ENCODE measurements at regions not wholly inside any gene's neighbourhood (a gene's known extent, or its start where the extent isn't known, plus 50 kb on each side); places are given as distances from the start of the nearest gene placed in this dataset.
A peak's percentile ranks its signal among the peaks of the same experiment; 100 is the strongest.

- H3K36me3 ChIP-seq (replicated peaks in 1 of 2; ENCODE audit: control extremely low read depth in 1 of 2, control insufficient read depth in 1 of 2, extremely low read depth in 1 of 2, insufficient read depth in 2 of 2, low read length in 1 of 2), result no peaks in the 10 kb centered on the region
- ChIA-PET POLR2A (no interaction called here), CTCF (no interaction called here)
- Mint-ChIP-seq H3K27ac (no peak overlapping the region), H3K9me3 (ENCODE audit: insufficient read depth) (no peaks in the 10 kb centered on the region), H3K27me3 (peaks cover 10% of the 10 kb centered on the region), H3K4me1 (peaks cover 11% of the 10 kb centered on the region), H3K4me3 (no peak overlapping the region)
- no peaks in the 10 kb centered on the region for H3K79me2 ChIP-seq (ENCODE audit: control insufficient read depth, insufficient read depth, low read length)
- no peak for TF ChIP-seq CTCF (IDR thresholded peaks at IDR 0.05)
- no peak for TF ChIP-seq EZH2 (IDR thresholded peaks at IDR 0.05; ENCODE audit: borderline replicate concordance, insufficient read depth, low read depth, low read length, poor library complexity, severe bottlenecking)
- no peak overlapping the region for H2AFZ ChIP-seq (ENCODE audit: insufficient read depth, low read depth, low read length, poor library complexity, severe bottlenecking)
- no peak overlapping the region for H3K4me3 ChIP-seq (ENCODE audit: control extremely low read depth in 1 of 5, extremely low read depth in 1 of 5, insufficient read depth in 1 of 5, low read depth in 2 of 5, low read length in 4 of 5)
- ATAC-seq (ENCODE audit: low read depth) (no peak), DNase-seq (no peak)
- no peaks in the 10 kb centered on the region for H4K20me1 ChIP-seq (ENCODE audit: control insufficient read depth, insufficient read depth, low read length, poor library complexity, severe bottlenecking)
- no peak overlapping the region for H3K27ac ChIP-seq (ENCODE audit: low read length in 2 of 2)
- no peaks in the 10 kb centered on the region for H3K9me3 ChIP-seq (ENCODE audit: control extremely low read depth in 1 of 3, control insufficient read depth in 2 of 3, insufficient read depth in 1 of 3, low read length in 2 of 3)
- no peak overlapping the region for H3K4me2 ChIP-seq (replicated peaks; ENCODE audit: low read depth, low read length, poor library complexity, severe bottlenecking)
- H3K9ac ChIP-seq (ENCODE audit: low read length), result no peak overlapping the region
- WGBS (ENCODE audit: insufficient coverage), result 100% methylated on average over 1 of the region's 3 CpGs
- H3K27me3 ChIP-seq (replicated peaks in 1 of 4; ENCODE audit: control extremely low read depth in 1 of 4, control insufficient read depth in 3 of 4, insufficient read depth in 4 of 4, low read length in 3 of 4), result peaks cover 0 to 5% (median 0%) of the 10 kb centered on the region in 4 experiments
- intact Hi-C loops (cut with micrococcal nuclease), result no loop called here
- peaks cover 6 to 9% of the 10 kb centered on the region in 2 donors for H3K4me1 ChIP-seq (ENCODE audit: control insufficient read depth in 2 of 2, insufficient read depth in 2 of 2, low read length in 2 of 2)
These were observed 184.6 kb upstream of the PRDM1 start for GRCh38 chr6:105901583-105901982.

- Histone ChIP-seq H3K9me3 (ENCODE audit: control extremely low read depth in 1 of 3, control insufficient read depth in 2 of 3, insufficient read depth in 1 of 3, low read length in 2 of 3) (no peaks in the 10 kb centered on the region), H3K27ac (ENCODE audit: low read length in 2 of 2) (no peak overlapping the region), H3K79me2 (ENCODE audit: control insufficient read depth, insufficient read depth, low read length) (no peaks in the 10 kb centered on the region), H3K4me1 (ENCODE audit: control insufficient read depth in 2 of 2, insufficient read depth in 2 of 2, low read length in 2 of 2) (peaks cover 10 to 13% of the 10 kb centered on the region in 2 donors), H3K4me2 (replicated peaks; ENCODE audit: low read depth, low read length, poor library complexity, severe bottlenecking) (peak overlapping the region; percentile 56), H2AFZ (ENCODE audit: insufficient read depth, low read depth, low read length, poor library complexity, severe bottlenecking) (peak overlapping the region; percentile 67), H3K36me3 (replicated peaks in 1 of 2; ENCODE audit: control extremely low read depth in 1 of 2, control insufficient read depth in 1 of 2, extremely low read depth in 1 of 2, insufficient read depth in 2 of 2, low read length in 1 of 2) (no peaks in the 10 kb centered on the region), H3K4me3 (ENCODE audit: control extremely low read depth in 1 of 5, extremely low read depth in 1 of 5, insufficient read depth in 1 of 5, low read depth in 2 of 5, low read length in 4 of 5) (peak overlapping the region in 3 of 5 experiments; percentile 24 to 52 (median 24)), H4K20me1 (ENCODE audit: control insufficient read depth, insufficient read depth, low read length, poor library complexity, severe bottlenecking) (no peaks in the 10 kb centered on the region), H3K9ac (ENCODE audit: low read length) (peak overlapping the region; percentile 41), H3K27me3 (replicated peaks in 1 of 4; ENCODE audit: control extremely low read depth in 1 of 4, control insufficient read depth in 3 of 4, insufficient read depth in 4 of 4, low read length in 3 of 4) (peaks cover 0 to 5% (median 0%) of the 10 kb centered on the region in 4 experiments)
- Mint-ChIP-seq H3K27me3 (peaks cover 5% of the 10 kb centered on the region), H3K9me3 (ENCODE audit: insufficient read depth) (no peaks in the 10 kb centered on the region), H3K4me1 (peaks cover 11% of the 10 kb centered on the region), H3K4me3 (peak overlapping the region; percentile 49), H3K27ac (no peak overlapping the region)
- ATAC-seq (ENCODE audit: low read depth), result no peak
- CTCF ChIA-PET, result no interaction called here
- POLR2A ChIA-PET, result no interaction called here
- WGBS (ENCODE audit: insufficient coverage), result 15% methylated on average over 10 of the region's 13 CpGs
- intact Hi-C loops (cut with micrococcal nuclease), result no loop called here
- no peak for DNase-seq
- TF ChIP-seq EZH2 (IDR thresholded peaks at IDR 0.05; ENCODE audit: borderline replicate concordance, insufficient read depth, low read depth, low read length, poor library complexity, severe bottlenecking), result no peak
- TF ChIP-seq CTCF (IDR thresholded peaks at IDR 0.05), result no peak
These were observed 185.8 kb upstream of the PRDM1 start for GRCh38 chr6:105900125-105900937.
